ENCODE measurements at regions not wholly inside any gene's neighbourhood (a gene's known extent, or its start where the extent isn't known, plus 50 kb on each side); places are given as distances from the start of the nearest gene placed in this dataset.

GRCh38 chr3:164467007-164467406 lies 611.3 kb downstream of the SI start:
- Histone ChIP-seq H3K9ac (no peak overlapping the region), H3K4me1 (ENCODE audit: control insufficient read depth in 1 of 2, insufficient read depth in 2 of 2, low read depth in 1 of 2, low read length in 1 of 2) (no peaks in the 10 kb centered on the region), H3K27ac (ENCODE audit: low read depth in 2 of 2, low read length in 1 of 2) (no peak overlapping the region), H3K36me3 (replicated peaks in 1 of 2; ENCODE audit: control insufficient read depth in 1 of 2, insufficient read depth in 2 of 2, low read length in 1 of 2) (no peaks in the 10 kb centered on the region), H3K9me2 (no peaks in the 10 kb centered on the region), H3K27me3 (ENCODE audit: insufficient read depth) (no peaks in the 10 kb centered on the region), H3F3A (replicated peaks; ENCODE audit: insufficient read depth) (no peaks in the 10 kb centered on the region), H3K9me3 (no peaks in the 10 kb centered on the region), H4K20me1 (ENCODE audit: insufficient read depth) (no peaks in the 10 kb centered on the region), H3K4me2 (no peak overlapping the region), H3K79me2 (ENCODE audit: insufficient read depth) (no peaks in the 10 kb centered on the region), H2AFZ (ENCODE audit: low read depth) (no peak overlapping the region), H3K4me3 (ENCODE audit: low read depth in 2 of 2, low read length in 1 of 2) (no peak overlapping the region)
- no peak for TF ChIP-seq EZH2phosphoT487 (IDR thresholded peaks at IDR 0.05; ENCODE audit: borderline replicate concordance, low read depth)
- TF ChIP-seq TCF12 (IDR thresholded peaks at IDR 0.05), result no peak
- ChIA-PET POLR2A (no interaction called here), CTCF (interaction anchor here (0.5 kb wide), 1 partner anchor 131 kb away, joined by 3 read pairs; no protein-coding TSS in a partner anchor)
- WGBS (ENCODE audit: low lambda C conversion rate), result 5% methylated on average over 1 of the region's 1 CpG
- DNase-seq, result no peak

- no peaks in the 10 kb centered on the region for H3K9me2 ChIP-seq
- H3K36me3 ChIP-seq (replicated peaks in 1 of 2; ENCODE audit: control insufficient read depth in 1 of 2, insufficient read depth in 2 of 2, low read length in 1 of 2), result no peaks in the 10 kb centered on the region
- H3K27ac ChIP-seq (ENCODE audit: low read depth in 2 of 2, low read length in 1 of 2), result no peak overlapping the region
- CTCF ChIA-PET, result no interaction called here
- DNase-seq, result no peak
- TF ChIP-seq GATA2 (CRISPR knock-in tag; IDR thresholded peaks at IDR 0.05) (no peak), TCF12 (IDR thresholded peaks at IDR 0.05) (no peak), CTCF (IDR thresholded peaks at IDR 0.05) (no peak), EZH2phosphoT487 (IDR thresholded peaks at IDR 0.05; ENCODE audit: borderline replicate concordance, low read depth) (no peak), JUND (IDR thresholded peaks at IDR 0.05) (no peak), FOXM1 (IDR thresholded peaks at IDR 0.05; ENCODE audit: low read depth) (no peak), MEF2A (IDR thresholded peaks at IDR 0.05; ENCODE audit: borderline replicate concordance, low read depth) (no peak), TEAD4 (IDR thresholded peaks at IDR 0.05; ENCODE audit: borderline replicate concordance, insufficient read depth) (no peak)
- TF ChIP-seq, protein P1, sequence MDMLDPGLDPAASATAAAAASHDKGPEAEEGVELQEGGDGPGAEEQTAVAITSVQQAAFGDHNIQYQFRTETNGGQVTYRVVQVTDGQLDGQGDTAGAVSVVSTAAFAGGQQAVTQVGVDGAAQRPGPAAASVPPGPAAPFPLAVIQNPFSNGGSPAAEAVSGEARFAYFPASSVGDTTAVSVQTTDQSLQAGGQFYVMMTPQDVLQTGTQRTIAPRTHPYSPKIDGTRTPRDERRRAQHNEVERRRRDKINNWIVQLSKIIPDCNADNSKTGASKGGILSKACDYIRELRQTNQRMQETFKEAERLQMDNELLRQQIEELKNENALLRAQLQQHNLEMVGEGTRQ (IDR thresholded peaks at IDR 0.05; ENCODE audit: borderline replicate concordance, low read depth, low read length), result no peak
- TF ChIP-seq, protein P2, sequence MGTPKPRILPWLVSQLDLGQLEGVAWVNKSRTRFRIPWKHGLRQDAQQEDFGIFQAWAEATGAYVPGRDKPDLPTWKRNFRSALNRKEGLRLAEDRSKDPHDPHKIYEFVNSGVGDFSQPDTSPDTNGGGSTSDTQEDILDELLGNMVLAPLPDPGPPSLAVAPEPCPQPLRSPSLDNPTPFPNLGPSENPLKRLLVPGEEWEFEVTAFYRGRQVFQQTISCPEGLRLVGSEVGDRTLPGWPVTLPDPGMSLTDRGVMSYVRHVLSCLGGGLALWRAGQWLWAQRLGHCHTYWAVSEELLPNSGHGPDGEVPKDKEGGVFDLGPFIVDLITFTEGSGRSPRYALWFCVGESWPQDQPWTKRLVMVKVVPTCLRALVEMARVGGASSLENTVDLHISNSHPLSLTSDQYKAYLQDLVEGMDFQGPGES (IDR thresholded peaks at IDR 0.05; ENCODE audit: low read depth, low read length), result no peak
- TF ChIP-seq, protein P3, sequence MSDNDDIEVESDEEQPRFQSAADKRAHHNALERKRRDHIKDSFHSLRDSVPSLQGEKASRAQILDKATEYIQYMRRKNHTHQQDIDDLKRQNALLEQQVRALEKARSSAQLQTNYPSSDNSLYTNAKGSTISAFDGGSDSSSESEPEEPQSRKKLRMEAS (IDR thresholded peaks at IDR 0.05; ENCODE audit: low read depth), result no peak
- H3K79me2 ChIP-seq (ENCODE audit: insufficient read depth), result no peaks in the 10 kb centered on the region
- H3K4me1 ChIP-seq (ENCODE audit: control insufficient read depth in 1 of 2, insufficient read depth in 2 of 2, low read depth in 1 of 2, low read length in 1 of 2), result no peaks in the 10 kb centered on the region
- H3K4me3 ChIP-seq (ENCODE audit: low read depth in 2 of 2, low read length in 1 of 2), result no peak overlapping the region
- POLR2A ChIA-PET, result no interaction called here
- no peak overlapping the region for H2AFZ ChIP-seq (ENCODE audit: low read depth)
- 66% methylated on average over 2 of the region's 2 CpGs for WGBS (ENCODE audit: low lambda C conversion rate)
- H3K27me3 ChIP-seq (ENCODE audit: insufficient read depth), result no peaks in the 10 kb centered on the region
- H3F3A ChIP-seq (replicated peaks; ENCODE audit: insufficient read depth), result no peaks in the 10 kb centered on the region
- H4K20me1 ChIP-seq (ENCODE audit: insufficient read depth), result no peaks in the 10 kb centered on the region
- no peaks in the 10 kb centered on the region for H3K9me3 ChIP-seq
- no peak overlapping the region for H3K4me2 ChIP-seq
- no peak overlapping the region for H3K9ac ChIP-seq
These were observed 613.1 kb downstream of the SI start for GRCh38 chr3:164465172-164465571.

All from SK-N-SH (cell line).